ENCODE measurements at regions not wholly inside any gene's neighbourhood (a gene's known extent, or its start where the extent isn't known, plus 50 kb on each side); places are given as distances from the start of the nearest gene placed in this dataset.

- TF ChIP-seq USF1 (IDR thresholded peaks at IDR 0.05) (no peak), EGR1 (IDR thresholded peaks at IDR 0.05) (no peak), EP300 (IDR thresholded peaks at IDR 0.05; ENCODE audit: borderline replicate concordance) (no peak), CEBPB (IDR thresholded peaks at IDR 0.05) (no peak), ZBTB7A (IDR thresholded peaks at IDR 0.05; ENCODE audit: low read depth) (no peak), REST (IDR thresholded peaks at IDR 0.05; ENCODE audit: low read depth) (no peak), FOXM1 (IDR thresholded peaks at IDR 0.05; ENCODE audit: borderline replicate concordance, low read depth) (no peak), NFIC (IDR thresholded peaks at IDR 0.05) (no peak), TCF12 (IDR thresholded peaks at IDR 0.05; ENCODE audit: low read depth) (no peak), YY1 (IDR thresholded peaks at IDR 0.05; ENCODE audit: low read depth) (no peak), CREB1 (IDR thresholded peaks at IDR 0.05; ENCODE audit: low read depth) (no peak)
Measured at GRCh38 chr1:164310166-164310565, 248.8 kb upstream of the PBX1 start.

DNA sequence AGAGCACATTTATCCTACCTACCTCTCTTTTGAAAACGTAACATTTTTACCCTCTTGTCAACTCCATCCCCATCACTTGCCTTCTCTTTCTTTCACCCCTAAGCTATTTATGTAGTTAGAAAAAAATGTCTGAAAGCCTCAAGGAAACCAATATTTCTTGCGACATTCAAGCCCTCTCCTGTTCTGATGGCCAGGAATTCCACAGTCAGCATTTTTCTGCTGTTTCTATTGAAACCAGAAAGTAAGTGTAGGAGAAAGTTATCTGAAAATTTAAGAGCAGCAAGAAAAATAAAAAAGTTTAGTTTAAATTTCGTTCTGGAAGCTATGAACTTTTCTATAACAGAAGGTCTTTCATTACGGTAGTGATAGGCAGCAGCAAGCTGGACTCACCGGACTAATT lies 247.6 kb upstream of the PBX1 start:
- no peak for TF ChIP-seq CEBPB (IDR thresholded peaks at IDR 0.05)
- TF ChIP-seq ZBTB7A (IDR thresholded peaks at IDR 0.05; ENCODE audit: low read depth) = no peak
- no peak for TF ChIP-seq EP300 (IDR thresholded peaks at IDR 0.05; ENCODE audit: borderline replicate concordance)
- no peak for TF ChIP-seq EGR1 (IDR thresholded peaks at IDR 0.05)
- TF ChIP-seq, protein P1, sequence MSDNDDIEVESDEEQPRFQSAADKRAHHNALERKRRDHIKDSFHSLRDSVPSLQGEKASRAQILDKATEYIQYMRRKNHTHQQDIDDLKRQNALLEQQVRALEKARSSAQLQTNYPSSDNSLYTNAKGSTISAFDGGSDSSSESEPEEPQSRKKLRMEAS (IDR thresholded peaks at IDR 0.05) = no peak
- TF ChIP-seq CREB1 (IDR thresholded peaks at IDR 0.05; ENCODE audit: low read depth) = no peak
- TF ChIP-seq USF1 (IDR thresholded peaks at IDR 0.05) = no peak

- TF ChIP-seq REST (IDR thresholded peaks at IDR 0.05; ENCODE audit: low read depth) (no peak), FOXM1 (IDR thresholded peaks at IDR 0.05; ENCODE audit: borderline replicate concordance, low read depth) (no peak)
Measured at GRCh38 chr1:164320790-164321731, 237.9 kb upstream of the PBX1 start.

- TF ChIP-seq ZBTB7A (IDR thresholded peaks at IDR 0.05; ENCODE audit: low read depth) (no peak), CEBPB (IDR thresholded peaks at IDR 0.05) (no peak), EP300 (IDR thresholded peaks at IDR 0.05; ENCODE audit: borderline replicate concordance) (no peak), NFIC (IDR thresholded peaks at IDR 0.05) (no peak), REST (IDR thresholded peaks at IDR 0.05; ENCODE audit: low read depth) (no peak), TCF12 (IDR thresholded peaks at IDR 0.05; ENCODE audit: low read depth) (no peak), RAD21 (IDR thresholded peaks at IDR 0.05; ENCODE audit: low read depth) (no peak), TAF1 (IDR thresholded peaks at IDR 0.05; ENCODE audit: low read depth) (no peak)
- TF ChIP-seq, protein P1 (IDR thresholded peaks at IDR 0.05) = no peak
Measured at GRCh38 chr1:164325786-164326185, 233.2 kb upstream of the PBX1 start.

DNA sequence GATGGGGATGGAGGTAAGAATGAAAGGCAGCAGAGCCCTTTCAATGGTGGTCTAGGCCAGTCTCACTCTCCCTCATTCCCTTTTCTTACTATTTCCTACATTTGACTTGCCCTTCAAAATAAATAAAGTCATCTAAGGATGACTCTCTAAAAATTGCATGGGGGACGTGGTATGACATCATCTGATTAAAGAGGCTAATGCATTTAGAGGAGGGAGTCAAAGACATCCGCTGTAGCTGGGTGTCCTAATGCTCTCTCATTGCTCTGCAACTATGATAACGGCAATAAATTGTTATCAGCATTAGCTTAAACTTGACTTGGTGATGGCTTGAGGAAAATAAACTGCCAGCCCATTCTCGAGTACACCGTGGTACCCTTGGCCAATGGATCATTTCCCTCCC lies 225.6 kb upstream of the PBX1 start:
- TF ChIP-seq NFIC (IDR thresholded peaks at IDR 0.05) = no peak
- TF ChIP-seq USF1 (IDR thresholded peaks at IDR 0.05) = no peak
- TF ChIP-seq EGR1 (IDR thresholded peaks at IDR 0.05) = no peak
- TF ChIP-seq CREB1 (IDR thresholded peaks at IDR 0.05; ENCODE audit: low read depth) = no peak
- no peak for TF ChIP-seq TCF12 (IDR thresholded peaks at IDR 0.05; ENCODE audit: low read depth)
- no peak for TF ChIP-seq EP300 (IDR thresholded peaks at IDR 0.05; ENCODE audit: borderline replicate concordance)
- no peak for TF ChIP-seq TEAD4 (IDR thresholded peaks at IDR 0.05)
- TF ChIP-seq TAF1 (IDR thresholded peaks at IDR 0.05; ENCODE audit: low read depth) = no peak
- TF ChIP-seq ZBTB7A (IDR thresholded peaks at IDR 0.05; ENCODE audit: low read depth) = no peak
- TF ChIP-seq FOXM1 (IDR thresholded peaks at IDR 0.05; ENCODE audit: borderline replicate concordance, low read depth) = no peak
- TF ChIP-seq CEBPB (IDR thresholded peaks at IDR 0.05) = no peak
- TF ChIP-seq, protein P1 (IDR thresholded peaks at IDR 0.05) = no peak
